IMR-90 (cell line): ENCODE measurements at regions not wholly inside any gene's neighbourhood (a gene's known extent, or its start where the extent isn't known, plus 50 kb on each side); places are given as distances from the start of the nearest gene placed in this dataset.

Experiments
- ATAC-seq: fragments of 200-7000 bp; cut with Tn5 transposase; 2 replicates; pipeline ENCODE4 v1.9.1; 2020; ENCODE audit warnings: low read depth, mild to moderate bottlenecking, moderate library complexity
- BruUV-seq: library from RNA; stranded (reverse); fragments of 400-500 nt; replicated peaks from 2 replicates; lab custom pipeline; 2021; lab: Mats Ljungman, UMichigan
- CTCF ChIA-PET: fragments of 300-600 bp; formaldehyde crosslinking; extraction: SDS; loops from one replicate; lab custom pipeline; 2021; ENCODE audit warnings: antibody characterized with exemption; lab: Yijun Ruan, JAX
- POLR2A ChIA-PET: fragments of 300-600 bp; sonication (Branson Sonifier 250); formaldehyde crosslinking; loops from one replicate; lab custom pipeline; 2022; ENCODE audit warnings: antibody characterized with exemption; ENCODE audit not compliant: unreplicated experiment; lab: Charles Lee
- DNase-seq: peaks from one replicate; pipeline ENCODE4 v3.0.0; 2013
- H2AFZ ChIP-seq: replicated peaks from 2 replicates; pipeline ENCODE3; 2013; ENCODE audit warnings: low read length, mild to moderate bottlenecking; ENCODE audit not compliant: poor library complexity
- H2AK5ac ChIP-seq: 2 replicates; pipeline ENCODE4 v1.6.1; 2013; ENCODE audit warnings: low read depth, low read length, inconsistent platforms
- H2AK9ac ChIP-seq: replicated peaks from 2 replicates; pipeline ENCODE3; 2013; ENCODE audit warnings: mild to moderate bottlenecking, low read depth, low read length, moderate library complexity; ENCODE audit not compliant: poor library complexity
- H2BK120ac ChIP-seq: 2 replicates; pipeline ENCODE4 v1.6.1; 2013; ENCODE audit warnings: low read depth, low read length, inconsistent platforms
- H2BK15ac ChIP-seq: 3 replicates; pipeline ENCODE4 v1.6.1; 2013; ENCODE audit warnings: low read depth, low read length, inconsistent platforms
- H2BK20ac ChIP-seq: 2 replicates; pipeline ENCODE4 v1.6.1; 2013; ENCODE audit warnings: low read depth, mild to moderate bottlenecking, inconsistent platforms, low read length, moderate library complexity
- H2BK5ac ChIP-seq: 2 replicates; pipeline ENCODE4 v1.6.1; 2013; ENCODE audit warnings: mild to moderate bottlenecking, low read depth, low read length, inconsistent platforms; ENCODE audit not compliant: poor library complexity, severe bottlenecking
- H3K14ac ChIP-seq: replicated peaks from 2 replicates; pipeline ENCODE4 v1.6.1; 2013; ENCODE audit warnings: low read depth, low read length, inconsistent platforms
- H3K18ac ChIP-seq: 2 replicates; pipeline ENCODE4 v1.6.1; 2013; ENCODE audit warnings: low read depth, low read length, control low read depth
- H3K23ac ChIP-seq: 2 replicates; pipeline ENCODE4 v1.6.1; 2013; ENCODE audit warnings: low read depth, low read length, inconsistent platforms
- H3K27ac ChIP-seq: 2 replicates; pipeline ENCODE4 v1.5.1; 2013; ENCODE audit warnings: mild to moderate bottlenecking, control low read depth, low read length; ENCODE audit not compliant: insufficient read depth
- H3K27me3 ChIP-seq: 2 replicates; pipeline ENCODE4 v1.6.1; 2013; ENCODE audit warnings: low read length; ENCODE audit not compliant: control insufficient read depth, insufficient read depth
- H3K36me3 ChIP-seq: 2 replicates; pipeline ENCODE4 v1.6.1; 2013; ENCODE audit warnings: low read length, mixed read lengths; ENCODE audit not compliant: control insufficient read depth, insufficient read depth
- H3K4ac ChIP-seq: 2 replicates; pipeline ENCODE4 v1.6.1; 2013; ENCODE audit warnings: low read depth, low read length, inconsistent platforms
- H3K4me1 ChIP-seq: 2 replicates; pipeline ENCODE4 v1.6.1; 2013; ENCODE audit warnings: low read length, mixed read lengths; ENCODE audit not compliant: control insufficient read depth, insufficient read depth
- H3K4me2 ChIP-seq: 2 replicates; pipeline ENCODE4 v1.6.1; 2013; ENCODE audit warnings: low read depth, mild to moderate bottlenecking, control low read depth, low read length, moderate library complexity
- H3K4me3 ChIP-seq: 2 replicates; pipeline ENCODE4 v1.5.1; 2013; ENCODE audit warnings: low read depth, mild to moderate bottlenecking, control low read depth, low read length, moderate library complexity; ENCODE audit not compliant: insufficient read depth
- H3K56ac ChIP-seq: 2 replicates; pipeline ENCODE4 v1.6.1; 2013; ENCODE audit warnings: low read length, inconsistent platforms; ENCODE audit not compliant: insufficient read depth; ENCODE audit errors: extremely low read depth
- H3K79me1 ChIP-seq, 2 experiments: 2 replicates each; pipeline ENCODE4 v1.6.1; 2013; ENCODE audit warnings: low read length in 2 of 2, inconsistent platforms in 1 of 2, low read depth in 1 of 2
- H3K9ac ChIP-seq: 2 replicates; pipeline ENCODE4 v1.6.1; 2013; ENCODE audit warnings: low read depth, low read length, control low read depth
- H3K9me1 ChIP-seq: 2 replicates; pipeline ENCODE4 v1.6.1; 2013; ENCODE audit warnings: low read length, inconsistent platforms; ENCODE audit not compliant: insufficient read depth
- H3K9me3 ChIP-seq: 2 replicates; pipeline ENCODE4 v1.6.1; 2013; ENCODE audit warnings: low read length; ENCODE audit not compliant: control insufficient read depth, insufficient read depth
- H4K20me1 ChIP-seq: 2 replicates; pipeline ENCODE4 v1.6.1; 2013; ENCODE audit warnings: low read length, inconsistent platforms; ENCODE audit not compliant: insufficient read depth
- H4K5ac ChIP-seq: 2 replicates; pipeline ENCODE4 v1.6.1; 2013; ENCODE audit warnings: mild to moderate bottlenecking, low read depth, low read length, control low read depth
- H4K8ac ChIP-seq, 2 experiments: 2 replicates each; pipeline ENCODE4 v1.6.1; 2013; ENCODE audit warnings: low read depth in 2 of 2, low read length in 2 of 2, control low read depth in 1 of 2, inconsistent platforms in 1 of 2
- H4K91ac ChIP-seq: 2 replicates; pipeline ENCODE4 v1.6.1; 2013; ENCODE audit warnings: low read depth, low read length, inconsistent platforms; ENCODE audit not compliant: insufficient read depth
- BHLHE40 ChIP-seq: fragments of 150-350 bp; IDR thresholded peaks from 2 replicates; pipeline ENCODE4 v1.6.1; 2016; ENCODE audit warnings: mild to moderate bottlenecking, low read depth, low read length
- CEBPB ChIP-seq: IDR thresholded peaks from 2 replicates; pipeline ENCODE4 v1.6.1; 2012; ENCODE audit warnings: low read depth, low read length, improper control_type of control experiment
- CHD1 ChIP-seq: IDR thresholded peaks from 2 replicates; pipeline ENCODE4 v1.6.1; 2012; ENCODE audit warnings: low read depth, low read length, improper control_type of control experiment
- MAFK ChIP-seq: IDR thresholded peaks from 2 replicates; pipeline ENCODE4 v1.6.1; 2012; ENCODE audit warnings: low read depth, low read length, improper control_type of control experiment
- MAZ ChIP-seq: IDR thresholded peaks from 2 replicates; pipeline ENCODE4 v1.6.1; 2012; ENCODE audit warnings: low read depth, mild to moderate bottlenecking, low read length, improper control_type of control experiment, moderate library complexity, borderline replicate concordance
- NFE2L2 ChIP-seq: fragments of 150-350 bp; IDR thresholded peaks from 2 replicates; pipeline ENCODE4 v1.6.1; 2016; ENCODE audit warnings: low read depth, mild to moderate bottlenecking, low read length
- POLR2A ChIP-seq: IDR thresholded peaks from 2 replicates; pipeline ENCODE4 v1.6.1; 2012; ENCODE audit warnings: mild to moderate bottlenecking, low read depth, low read length
- RAD21 ChIP-seq: IDR thresholded peaks from 2 replicates; pipeline ENCODE4 v1.6.1; 2012; ENCODE audit warnings: low read length, improper control_type of control experiment
- RCOR1 ChIP-seq: IDR thresholded peaks from 2 replicates; pipeline ENCODE4 v1.6.1; 2012; ENCODE audit warnings: mild to moderate bottlenecking, low read length, improper control_type of control experiment; ENCODE audit not compliant: insufficient replicate concordance
- RFX5 ChIP-seq: IDR thresholded peaks from 2 replicates; pipeline ENCODE4 v1.8.0; 2012; ENCODE audit warnings: low read depth, mild to moderate bottlenecking, low read length, moderate library complexity
- WGBS, 2 experiments: methylation state at CpG; one replicate each; pipeline versions ENCODE4 v1.1.5 to v1.1.7; 2013; ENCODE audit warnings: missing lambda C conversion rate in 2 of 2; ENCODE audit not compliant: insufficient read length in 1 of 2; ENCODE audit errors: extremely low coverage in 2 of 2; 5-methylcytosine and 5-hydroxymethylcytosine counted together
- dilution Hi-C: fragments of 300-500 bp; cut with HindIII; formaldehyde crosslinking; loops from one replicate; pipeline ENCODE4 v1.14.3; 2018; ENCODE audit warnings: low sequenced_read_pairs; ENCODE audit not compliant: unreplicated experiment
- in situ Hi-C: fragments of 300-500 bp; cut with MboI; formaldehyde crosslinking; loops from 3 replicates; pipeline ENCODE4 v1.14.3; 2019; ENCODE audit warnings: low sequenced_read_pairs, inconsistent platforms, mixed read lengths
- intact Hi-C: fragments of 100-400 bp; cut with micrococcal nuclease; formaldehyde crosslinking; loops from 2 replicates; pipeline ENCODE4 v1.10.0; 2022
- TF ChIP-seq, protein P1 (sequence below): conservative IDR thresholded peaks from 2 replicates; pipeline ENCODE4 v1.5.1; 2012; ENCODE audit warnings: mild to moderate bottlenecking, low read depth, low read length, improper control_type of control experiment

DNA sequence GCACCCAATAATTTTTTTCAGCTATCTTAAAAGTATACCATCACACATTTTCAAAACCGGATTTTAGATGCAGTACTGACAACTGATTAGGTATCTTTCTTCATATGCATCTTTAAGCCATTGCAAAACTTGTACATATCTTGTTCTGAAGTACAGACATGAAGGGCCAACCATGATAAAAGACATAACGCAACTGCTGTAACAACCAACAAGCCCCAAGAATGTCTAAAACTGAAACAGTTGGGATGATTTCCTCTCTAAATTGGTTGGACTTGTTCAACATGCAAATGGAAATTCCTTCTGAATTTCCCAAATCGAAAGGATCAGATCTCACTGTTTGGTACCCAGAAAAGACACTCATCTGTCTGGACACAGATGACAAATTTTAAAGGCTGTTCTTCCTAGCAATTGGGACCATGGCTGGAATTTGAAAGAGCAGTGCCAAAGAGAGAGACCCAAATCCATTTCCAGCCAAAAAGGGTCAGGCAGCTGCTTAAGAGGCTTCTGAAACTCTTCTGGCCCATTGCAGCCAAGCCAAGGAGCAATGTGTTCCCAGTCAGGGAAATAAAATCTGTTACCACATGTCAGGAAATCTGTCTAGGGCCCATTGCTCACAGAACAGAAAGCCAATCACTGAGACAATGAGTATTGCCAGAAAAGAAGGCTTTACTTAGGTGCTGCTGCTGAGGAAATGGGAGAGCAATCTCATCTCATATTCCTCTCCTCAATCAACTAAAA lies 1122.4 kb upstream of the USP15 start:
- Histone ChIP-seq H3K14ac (no peak overlapping the region), H4K5ac (no peak overlapping the region), H4K91ac (no peak overlapping the region), H3K23ac (no peak overlapping the region), H4K8ac (no peak overlapping the region), H2AK9ac (no peak overlapping the region), H3K4ac (no peak overlapping the region), H3K9me1 (no peaks in the 10 kb centered on the region), H2AFZ (no peak overlapping the region), H3K4me3 (no peak overlapping the region), H2BK20ac (no peak overlapping the region), H2BK15ac (no peak overlapping the region), H3K9ac (no peak overlapping the region), H2AK5ac (no peak overlapping the region), H3K18ac (no peak overlapping the region), H3K9me3 (peaks cover 2% of the 10 kb centered on the region; the same call in 1 of the 2 replicates), H2BK120ac (no peak overlapping the region), H3K4me2 (no peak overlapping the region), H3K27ac (no peak overlapping the region), H2BK5ac (no peak overlapping the region), H3K79me1 (no peaks in the 10 kb centered on the region), H3K4me1 (no peaks in the 10 kb centered on the region), H3K36me3 (no peaks in the 10 kb centered on the region), H3K27me3 (no peaks in the 10 kb centered on the region), H4K20me1 (no peaks in the 10 kb centered on the region), H3K56ac (no peak overlapping the region)
- CTCF ChIA-PET: interaction anchor here (0.6 kb wide), 1 partner anchor 13 kb away, joined by 3 read pairs; no protein-coding TSS in a partner anchor
- no peak for ATAC-seq
- dilution Hi-C loops (no loop called here), intact Hi-C loops (no loop called here), in situ Hi-C loops (no loop called here)
- no peak for DNase-seq
- BruUV-seq: no TSS peak
- no peak for TF ChIP-seq CEBPB
- TF ChIP-seq MAZ: no peak
- no peak for TF ChIP-seq NFE2L2
- TF ChIP-seq CHD1: no peak
- no peak for TF ChIP-seq RFX5
- TF ChIP-seq RAD21: no peak
- no peak for TF ChIP-seq POLR2A
- no peak for TF ChIP-seq BHLHE40
- no peak for TF ChIP-seq MAFK
- TF ChIP-seq, protein P1, sequence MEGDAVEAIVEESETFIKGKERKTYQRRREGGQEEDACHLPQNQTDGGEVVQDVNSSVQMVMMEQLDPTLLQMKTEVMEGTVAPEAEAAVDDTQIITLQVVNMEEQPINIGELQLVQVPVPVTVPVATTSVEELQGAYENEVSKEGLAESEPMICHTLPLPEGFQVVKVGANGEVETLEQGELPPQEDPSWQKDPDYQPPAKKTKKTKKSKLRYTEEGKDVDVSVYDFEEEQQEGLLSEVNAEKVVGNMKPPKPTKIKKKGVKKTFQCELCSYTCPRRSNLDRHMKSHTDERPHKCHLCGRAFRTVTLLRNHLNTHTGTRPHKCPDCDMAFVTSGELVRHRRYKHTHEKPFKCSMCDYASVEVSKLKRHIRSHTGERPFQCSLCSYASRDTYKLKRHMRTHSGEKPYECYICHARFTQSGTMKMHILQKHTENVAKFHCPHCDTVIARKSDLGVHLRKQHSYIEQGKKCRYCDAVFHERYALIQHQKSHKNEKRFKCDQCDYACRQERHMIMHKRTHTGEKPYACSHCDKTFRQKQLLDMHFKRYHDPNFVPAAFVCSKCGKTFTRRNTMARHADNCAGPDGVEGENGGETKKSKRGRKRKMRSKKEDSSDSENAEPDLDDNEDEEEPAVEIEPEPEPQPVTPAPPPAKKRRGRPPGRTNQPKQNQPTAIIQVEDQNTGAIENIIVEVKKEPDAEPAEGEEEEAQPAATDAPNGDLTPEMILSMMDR: no peak
- TF ChIP-seq RCOR1: no peak
- no CpG with 5 or more reads among the region's 3 CpGs for WGBS, 2 experiments
- POLR2A ChIA-PET: no interaction called here
